IPS-20b (cell line): ENCODE measurements at regions not wholly inside any gene's neighbourhood (a gene's known extent, or its start where the extent isn't known, plus 50 kb on each side); places are given as distances from the start of the nearest gene placed in this dataset.

Experiments
- H3K27ac ChIP-seq: one replicate; pipeline ENCODE4 v1.5.1; 2013; ENCODE audit warnings: low read length
- H3K27me3 ChIP-seq: 2 replicates; pipeline ENCODE4 v1.6.1; 2013; ENCODE audit warnings: mild to moderate bottlenecking, low read length, inconsistent platforms; ENCODE audit not compliant: insufficient read depth
- H3K36me3 ChIP-seq: 2 replicates; pipeline ENCODE4 v1.6.1; 2013; ENCODE audit warnings: low read depth, mild to moderate bottlenecking, inconsistent platforms, low read length, moderate library complexity; ENCODE audit not compliant: insufficient read depth
- H3K4me1 ChIP-seq: 2 replicates; pipeline ENCODE4 v1.6.1; 2013; ENCODE audit warnings: mild to moderate bottlenecking, control low read depth, inconsistent platforms, low read length, moderate library complexity; ENCODE audit not compliant: insufficient read depth
- H3K4me3 ChIP-seq: 2 replicates; pipeline ENCODE4 v1.5.1; 2013; ENCODE audit warnings: mild to moderate bottlenecking, low read length, inconsistent platforms
- H3K9ac ChIP-seq: 2 replicates; pipeline ENCODE4 v1.6.1; 2013; ENCODE audit warnings: low read depth, mild to moderate bottlenecking, inconsistent platforms, low read length, moderate library complexity
- H3K9me3 ChIP-seq: 2 replicates; pipeline ENCODE4 v1.6.1; 2013; ENCODE audit warnings: mild to moderate bottlenecking, low read depth, low read length, inconsistent platforms; ENCODE audit not compliant: insufficient read depth

GRCh38 chr21:21605521-21605920 lies 607.3 kb downstream of the NCAM2 start:
- H3K9ac ChIP-seq: no peak overlapping the region
- H3K36me3 ChIP-seq: no peaks in the 10 kb centered on the region
- no peak overlapping the region for H3K4me3 ChIP-seq
- H3K4me1 ChIP-seq: no peaks in the 10 kb centered on the region
- H3K9me3 ChIP-seq: no peaks in the 10 kb centered on the region
- no peak overlapping the region for H3K27ac ChIP-seq
- H3K27me3 ChIP-seq: no peaks in the 10 kb centered on the region

GRCh38 chr21:21606041-21606440 lies 607.8 kb downstream of the NCAM2 start:
- Histone ChIP-seq H3K9me3 (no peaks in the 10 kb centered on the region), H3K4me3 (no peak overlapping the region), H3K4me1 (no peaks in the 10 kb centered on the region), H3K36me3 (no peaks in the 10 kb centered on the region), H3K27me3 (no peaks in the 10 kb centered on the region), H3K27ac (no peak overlapping the region), H3K9ac (no peak overlapping the region)

GRCh38 chr21:21612466-21612865 lies 614.3 kb downstream of the NCAM2 start:
- Histone ChIP-seq H3K36me3 (no peaks in the 10 kb centered on the region), H3K4me1 (peaks cover 4% of the 10 kb centered on the region; the same call in 1 of the 2 replicates), H3K4me3 (no peak overlapping the region), H3K27ac (no peak overlapping the region), H3K27me3 (no peaks in the 10 kb centered on the region), H3K9ac (no peak overlapping the region), H3K9me3 (no peaks in the 10 kb centered on the region)

GRCh38 chr21:21614966-21615365 lies 616.8 kb downstream of the NCAM2 start:
- H3K4me3 ChIP-seq: no peak overlapping the region
- peaks cover 4% of the 10 kb centered on the region; the same call in 1 of the 2 replicates for H3K4me1 ChIP-seq
- no peak overlapping the region for H3K27ac ChIP-seq
- no peaks in the 10 kb centered on the region for H3K9me3 ChIP-seq
- no peak overlapping the region for H3K9ac ChIP-seq
- H3K27me3 ChIP-seq: no peaks in the 10 kb centered on the region
- H3K36me3 ChIP-seq: no peaks in the 10 kb centered on the region

GRCh38 chr21:21622460-21623234 lies 624.4 kb downstream of the NCAM2 start:
- no peaks in the 10 kb centered on the region for H3K9me3 ChIP-seq
- H3K4me3 ChIP-seq: no peak overlapping the region
- no peak overlapping the region for H3K27ac ChIP-seq
- H3K9ac ChIP-seq: no peak overlapping the region
- H3K36me3 ChIP-seq: no peaks in the 10 kb centered on the region
- H3K4me1 ChIP-seq: no peaks in the 10 kb centered on the region
- H3K27me3 ChIP-seq: no peaks in the 10 kb centered on the region

- Histone ChIP-seq H3K4me3 (no peak overlapping the region), H3K9me3 (no peaks in the 10 kb centered on the region), H3K36me3 (no peaks in the 10 kb centered on the region), H3K27me3 (no peaks in the 10 kb centered on the region), H3K9ac (no peak overlapping the region), H3K27ac (no peak overlapping the region), H3K4me1 (no peaks in the 10 kb centered on the region)
Measured at GRCh38 chr21:21624674-21625073, 626.5 kb downstream of the NCAM2 start.

GRCh38 chr21:21631961-21632360 lies 633.8 kb downstream of the NCAM2 start:
- Histone ChIP-seq H3K9ac (no peak overlapping the region), H3K4me1 (no peaks in the 10 kb centered on the region), H3K36me3 (no peaks in the 10 kb centered on the region), H3K27ac (no peak overlapping the region), H3K27me3 (no peaks in the 10 kb centered on the region), H3K9me3 (peaks cover 10% of the 10 kb centered on the region), H3K4me3 (no peak overlapping the region)

GRCh38 chr21:21632926-21633325 lies 634.7 kb downstream of the NCAM2 start:
- Histone ChIP-seq H3K27ac (no peak overlapping the region), H3K9me3 (peaks cover 10% of the 10 kb centered on the region), H3K4me1 (no peaks in the 10 kb centered on the region), H3K36me3 (no peaks in the 10 kb centered on the region), H3K9ac (no peak overlapping the region), H3K4me3 (no peak overlapping the region), H3K27me3 (no peaks in the 10 kb centered on the region)

GRCh38 chr21:21661741-21662140 lies 663.5 kb downstream of the NCAM2 start:
- H3K9me3 ChIP-seq: no peaks in the 10 kb centered on the region
- no peaks in the 10 kb centered on the region for H3K4me1 ChIP-seq
- H3K27me3 ChIP-seq: no peaks in the 10 kb centered on the region
- H3K27ac ChIP-seq: no peak overlapping the region
- H3K9ac ChIP-seq: no peak overlapping the region
- H3K4me3 ChIP-seq: no peak overlapping the region
- H3K36me3 ChIP-seq: no peaks in the 10 kb centered on the region

- H3K27ac ChIP-seq: no peak overlapping the region
- no peaks in the 10 kb centered on the region for H3K36me3 ChIP-seq
- no peak overlapping the region for H3K4me3 ChIP-seq
- H3K9me3 ChIP-seq: no peaks in the 10 kb centered on the region
- no peaks in the 10 kb centered on the region for H3K27me3 ChIP-seq
- H3K4me1 ChIP-seq: no peaks in the 10 kb centered on the region
- no peak overlapping the region for H3K9ac ChIP-seq
Measured at GRCh38 chr21:21662776-21663175, 664.6 kb downstream of the NCAM2 start.

GRCh38 chr21:21664871-21665270 lies 666.7 kb downstream of the NCAM2 start:
- H3K9me3 ChIP-seq: no peaks in the 10 kb centered on the region
- H3K36me3 ChIP-seq: no peaks in the 10 kb centered on the region
- H3K4me3 ChIP-seq: no peak overlapping the region
- no peak overlapping the region for H3K27ac ChIP-seq
- no peaks in the 10 kb centered on the region for H3K27me3 ChIP-seq
- no peak overlapping the region for H3K9ac ChIP-seq
- no peaks in the 10 kb centered on the region for H3K4me1 ChIP-seq

GRCh38 chr21:21666689-21667088 lies 668.5 kb downstream of the NCAM2 start:
- Histone ChIP-seq H3K9me3 (no peaks in the 10 kb centered on the region), H3K9ac (no peak overlapping the region), H3K27me3 (no peaks in the 10 kb centered on the region), H3K36me3 (no peaks in the 10 kb centered on the region), H3K27ac (no peak overlapping the region), H3K4me3 (no peak overlapping the region), H3K4me1 (no peaks in the 10 kb centered on the region)
